ENCODE measurements at regions not wholly inside any gene's neighbourhood (a gene's known extent, or its start where the extent isn't known, plus 50 kb on each side); places are given as distances from the start of the nearest gene placed in this dataset.

- no peaks in the 10 kb centered on the region for H3K79me2 ChIP-seq (ENCODE audit: control insufficient read depth, insufficient read depth, low read length)
- no peaks in the 10 kb centered on the region for H4K20me1 ChIP-seq (replicated peaks; ENCODE audit: control insufficient read depth, extremely low read depth, insufficient read depth, low read length)
- H3K27ac ChIP-seq (ENCODE audit: insufficient read depth, low read depth, low read length): no peak overlapping the region
- H3K4me1 ChIP-seq (ENCODE audit: control insufficient read depth, extremely low read depth, insufficient read depth, low read length): no peaks in the 10 kb centered on the region
- DNase-seq (ENCODE audit: low read depth, low spot score) (no peak), FAIRE-seq (no peak)
- ChIA-PET CTCF (interaction anchor here (0.7 kb wide), 1 partner anchor 497 kb away, joined by 3 read pairs; no protein-coding TSS in a partner anchor), POLR2A (no interaction called here)
- no peaks in the 10 kb centered on the region for H3K36me3 ChIP-seq (ENCODE audit: control insufficient read depth in 2 of 2, extremely low read depth in 1 of 2, insufficient read depth in 2 of 2, low read length in 2 of 2)
- H3K27me3 ChIP-seq (ENCODE audit: control insufficient read depth in 2 of 2, insufficient read depth in 2 of 2, low read length in 2 of 2): no peaks in the 10 kb centered on the region
- no peak overlapping the region for H2AFZ ChIP-seq (ENCODE audit: low read depth, low read length)
- H3K4me2 ChIP-seq (ENCODE audit: insufficient read depth, low read length): no peak overlapping the region
- H3K9me1 ChIP-seq (replicated peaks; ENCODE audit: control insufficient read depth, extremely low read depth, insufficient read depth, low read length): no peaks in the 10 kb centered on the region
- TF ChIP-seq MYC (IDR thresholded peaks at IDR 0.05; ENCODE audit: low read depth, low read length) (no peak), POLR2A (IDR thresholded peaks at IDR 0.05; ENCODE audit: low read depth, low read length) (no peak), GATA2 (IDR thresholded peaks at IDR 0.05; ENCODE audit: insufficient read depth, insufficient read length, low read depth, low read length) (no peak), CTCF (IDR thresholded peaks at IDR 0.05; ENCODE audit: extremely low read depth in 1 of 2, insufficient read depth in 1 of 2, low read depth in 1 of 2, low read length in 2 of 2) (no peak), EZH2 (IDR thresholded peaks at IDR 0.05; ENCODE audit: borderline replicate concordance, low read depth, low read length, severe bottlenecking) (no peak), FOS (IDR thresholded peaks at IDR 0.05; ENCODE audit: borderline replicate concordance, insufficient read depth, low read length) (no peak), POLR2AphosphoS5 (IDR thresholded peaks at IDR 0.05; ENCODE audit: insufficient read depth, low read depth, low read length) (no peak), JUN (IDR thresholded peaks at IDR 0.05; ENCODE audit: borderline replicate concordance, insufficient read depth, insufficient read length, low read depth) (no peak)
- TF ChIP-seq, protein P1, sequence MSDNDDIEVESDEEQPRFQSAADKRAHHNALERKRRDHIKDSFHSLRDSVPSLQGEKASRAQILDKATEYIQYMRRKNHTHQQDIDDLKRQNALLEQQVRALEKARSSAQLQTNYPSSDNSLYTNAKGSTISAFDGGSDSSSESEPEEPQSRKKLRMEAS (IDR thresholded peaks at IDR 0.05; ENCODE audit: insufficient read depth, insufficient read length): no peak
- intact Hi-C loops (cut with micrococcal nuclease): no loop called here
- no TSS peak for BruUV-seq (replicated peaks)
- dilution Hi-C loops (cut with MboI; ENCODE audit: extremely low pct_ligation_motif_present, low sequenced_read_pairs): no loop called here
- H3K9ac ChIP-seq (replicated peaks; ENCODE audit: extremely low read depth, insufficient read depth, low read length): no peak overlapping the region
- no peaks in the 10 kb centered on the region for H3K9me3 ChIP-seq (replicated peaks; ENCODE audit: control insufficient read depth, insufficient read depth, low read length)
- no peak overlapping the region for H3K4me3 ChIP-seq (replicated peaks in 1 of 3; ENCODE audit: insufficient read depth in 1 of 3, low read depth in 1 of 3, low read length in 3 of 3)
Observed at GRCh38 chr14:84674636-84675035, 855.3 kb upstream of the FLRT2 start.
